Heart right ventricle (tissue), 16 donors: ENCODE measurements at regions not wholly inside any gene's neighbourhood (a gene's known extent, or its start where the extent isn't known, plus 50 kb on each side); places are given as distances from the start of the nearest gene placed in this dataset.

ENCODE experiments used
- ATAC-seq, 8 donors: fragments of 200-7000 bp; cut with Tn5 transposase; one replicate each; pipeline ENCODE4 v1.9.1; 2020; ENCODE audit warnings: mild to moderate bottlenecking in 8 of 8, moderate library complexity in 8 of 8, moderate number of reproducible peaks in 1 of 8
- DNase-seq, 2 donors: peaks; one replicate each; pipeline ENCODE4 v3.0.0-alpha.2; 2020
- H3K27ac ChIP-seq, 10 donors: fragments of 200-600 bp; sonication (generic) in 2 of 10; one replicate each; pipeline versions ENCODE4 v1.5.0 to v1.8.0; 2020 to 2022; ENCODE audit warnings: mild to moderate bottlenecking in 3 of 10
- H3K27me3 ChIP-seq, 7 donors: fragments of 200-600 bp; one replicate each; pipeline ENCODE4 v1.8.0; 2021 to 2022; ENCODE audit warnings: mild to moderate bottlenecking in 2 of 7
- H3K36me3 ChIP-seq, 9 donors: fragments of 200-600 bp; sonication (generic) in 1 of 9; one replicate each; pipeline versions ENCODE4 v1.5.0 to v1.8.0; 2020 to 2022; ENCODE audit warnings: mild to moderate bottlenecking in 2 of 9
- H3K4me1 ChIP-seq, 9 donors: fragments of 200-600 bp; sonication (generic) in 1 of 9; one replicate each; pipeline versions ENCODE4 v1.5.0 to v1.8.0; 2020 to 2022; ENCODE audit warnings: mild to moderate bottlenecking in 4 of 9
- H3K4me3 ChIP-seq, 10 donors: fragments of 200-600 bp; sonication (generic) in 2 of 10; one replicate each; pipeline versions ENCODE4 v1.5.0 to v1.8.0; 2020 to 2022; ENCODE audit warnings: mild to moderate bottlenecking in 7 of 10, moderate library complexity in 2 of 10
- H3K9me3 ChIP-seq, 11 donors: fragments of 200-600 bp in 10 of 11; sonication (generic) in 2 of 11; one replicate each; pipeline versions ENCODE4 v1.5.0 to v1.8.0; 2013 to 2022; ENCODE audit warnings: mild to moderate bottlenecking in 2 of 11, control low read depth in 1 of 11, moderate library complexity in 1 of 11
- CTCF ChIP-seq, 9 donors: fragments of 200-600 bp; sonication (generic) in 2 of 9; IDR thresholded peaks; one replicate each; pipeline versions ENCODE4 v1.5.0 to v1.8.0; 2021 to 2022; ENCODE audit warnings: antibody characterized with exemption in 9 of 9, mild to moderate bottlenecking in 5 of 9, moderate library complexity in 1 of 9
- WGBS, 2 donors: extraction: QIAGEN DNeasy Blood & Tissue Kit; methylation state at CpG; one replicate each; pipeline ENCODE4 v1.1.7; 2013; ENCODE audit warnings: inconsistent platforms in 1 of 2; 5-methylcytosine and 5-hydroxymethylcytosine counted together
- intact Hi-C, 10 donors: fragments of 100-400 bp; cut with DNase I; formaldehyde crosslinking; loops; one replicate each; pipeline versions ENCODE4 v1.11.1 to v1.14.2; 2022
- donor health status: Arrhythmogenic right ventricular cardiomyopathy.
- donor health status: ischemic (EF 13 %, LVEDD 7.1; RV severe dilation, severe dysfunction).
- donor health status: healthy with polysubstance abuse.
- donor health status: DM: no; HTN: yes; CAD: no.
- donor health status: DM: no; HTN: no; CAD: no.
- donor health status: ischemic (EF 25% LVEDD 6.9; RV normal size, moderate dysfunction).
- donor health status: ischemic (EF 25% LVEDD 5.7; RV mildly dilated, moderate dysfunction).
- donor health status: healthy.
- donor health status: DM: yes; HTN: yes; CAD: no.
- donor health status: Ischemic cardiomyopathy.
- donor health status: ischemic (EF 35%, LVEDD 5.7; RV mildly dilated, moderate dysfunction).
- donor health status: nonischemic (EF 11% LVEDD 7.7; RV severe dilation, severe dysfunction).
- donor health status: DM: yes; HTN: yes; CAD: no.
- donor health status: PGD.
- donor health status: ischemic (EF 29% LVEDD 5.4; RV normal size, mild dysfunction).
- donor health status: nonischemic (EF 23%, LVEDD 6.1; RV moderate dilation, normal function).

- ATAC-seq: no peak
- no peak overlapping the region for H3K4me3 ChIP-seq
- intact Hi-C loops: no loop called here
- H3K9me3 ChIP-seq: peaks cover 0 to 29% (median 6%) of the 10 kb centered on the region in 11 donors
- no peaks in the 10 kb centered on the region for H3K36me3 ChIP-seq
- no peak for DNase-seq
- no peak for TF ChIP-seq CTCF (IDR thresholded peaks at IDR 0.05)
- no peaks in the 10 kb centered on the region for H3K4me1 ChIP-seq
- H3K27me3 ChIP-seq: no peaks in the 10 kb centered on the region
- H3K27ac ChIP-seq: no peak overlapping the region
These were observed 1628.5 kb downstream of the HACE1 start for GRCh38 chr6:103231181-103231580.

- no peak for ATAC-seq
- Histone ChIP-seq H3K4me1 (no peaks in the 10 kb centered on the region), H3K27ac (no peak overlapping the region), H3K9me3 (peaks cover 0 to 6% (median 0%) of the 10 kb centered on the region in 11 donors), H3K27me3 (no peaks in the 10 kb centered on the region), H3K36me3 (no peaks in the 10 kb centered on the region), H3K4me3 (no peak overlapping the region)
- intact Hi-C loops: no loop called here
- no peak for TF ChIP-seq CTCF (IDR thresholded peaks at IDR 0.05)
- DNase-seq: no peak
These were observed 1643.9 kb downstream of the HACE1 start for GRCh38 chr6:103215847-103216246.

- intact Hi-C loops: no loop called here
- WGBS, 2 donors: 21 to 23% methylated on average over 2 of the region's 2 CpGs
- no peak for TF ChIP-seq CTCF (IDR thresholded peaks at IDR 0.05)
These were observed 1649.0 kb downstream of the HACE1 start for GRCh38 chr6:103210686-103211085.

GRCh38 chr6:103198386-103198785 lies 1661.3 kb downstream of the HACE1 start:
- Histone ChIP-seq H3K36me3 (no peaks in the 10 kb centered on the region), H3K27me3 (no peaks in the 10 kb centered on the region), H3K4me3 (no peak overlapping the region), H3K9me3 (peaks cover 0 to 8% (median 0%) of the 10 kb centered on the region in 11 donors), H3K4me1 (no peaks in the 10 kb centered on the region), H3K27ac (no peak overlapping the region)
- ATAC-seq: no peak
- intact Hi-C loops: no loop called here
- no peak for TF ChIP-seq CTCF (IDR thresholded peaks at IDR 0.05)
- WGBS, 2 donors: 66 to 71% methylated on average over 6 of the region's 6 CpGs
- DNase-seq: no peak

More at GRCh38 chr6:103210686-103211085, 1649.0 kb downstream of the HACE1 start:
- H3K36me3 ChIP-seq: no peaks in the 10 kb centered on the region
- no peak for DNase-seq
- no peak overlapping the region for H3K27ac ChIP-seq
- H3K9me3 ChIP-seq: no peaks in the 10 kb centered on the region
- no peak for ATAC-seq
- H3K27me3 ChIP-seq: no peaks in the 10 kb centered on the region
- H3K4me1 ChIP-seq: no peaks in the 10 kb centered on the region
- H3K4me3 ChIP-seq: no peak overlapping the region

GRCh38 chr6:103193413-103193812 lies 1666.3 kb downstream of the HACE1 start:
- no peak for DNase-seq
- no peak for ATAC-seq
- 51 to 63% methylated on average over 3 of the region's 3 CpGs for WGBS, 2 donors
- intact Hi-C loops: no loop called here
- H3K4me1 ChIP-seq: no peaks in the 10 kb centered on the region
- H3K27ac ChIP-seq: no peak overlapping the region
- no peaks in the 10 kb centered on the region for H3K27me3 ChIP-seq
- TF ChIP-seq CTCF (IDR thresholded peaks at IDR 0.05): no peak
- H3K9me3 ChIP-seq: no peaks in the 10 kb centered on the region
- H3K4me3 ChIP-seq: no peak overlapping the region
- H3K36me3 ChIP-seq: no peaks in the 10 kb centered on the region
